Right lobe of liver (tissue), 6 donors: ENCODE measurements at regions not wholly inside any gene's neighbourhood (a gene's known extent, or its start where the extent isn't known, plus 50 kb on each side); places are given as distances from the start of the nearest gene placed in this dataset.
"Not testable (repeated sequence)": the region's sequence is repeated elsewhere in the genome, so short reads cannot be mapped to it uniquely, and the experiment has no call there.

ENCODE experiments used
- ATAC-seq, 4 donors: fragments of 200-7000 bp; cut with Tn5 transposase; one replicate each; pipeline ENCODE4 v1.9.1; 2020; ENCODE audit warnings: mild to moderate bottlenecking in 4 of 4, moderate library complexity in 4 of 4
- DNase-seq, 3 donors: peaks; one replicate each; pipeline ENCODE4 v3.0.0-alpha.2; 2020
- H3K27ac ChIP-seq, 3 donors: fragments of 200-600 bp; one replicate each; pipeline ENCODE4 v1.8.0; 2022
- H3K27me3 ChIP-seq, 2 donors: fragments of 200-600 bp; one replicate each; pipeline ENCODE4 v1.8.0; 2022
- H3K36me3 ChIP-seq, 4 donors: fragments of 200-600 bp; sonication (generic) in 1 of 4; one replicate each; pipeline versions ENCODE4 v1.5.1 to v1.8.0; 2017 to 2022; ENCODE audit warnings: control low read depth in 1 of 4
- H3K4me1 ChIP-seq, 4 donors: fragments of 200-600 bp; sonication (generic) in 1 of 4; one replicate each; pipeline versions ENCODE4 v1.5.1 to v1.8.0; 2017 to 2022; ENCODE audit warnings: control low read depth in 1 of 4
- H3K4me3 ChIP-seq, 3 donors: fragments of 200-600 bp; one replicate each; pipeline ENCODE4 v1.8.0; 2022
- H3K9me3 ChIP-seq, 4 donors: fragments of 200-600 bp; sonication (generic) in 1 of 4; one replicate each; pipeline versions ENCODE4 v1.5.1 to v1.8.0; 2017 to 2022; ENCODE audit warnings: control low read depth in 1 of 4
- POLR2A ChIP-seq: fragments of 450-650 bp; IDR thresholded peaks from one replicate; pipeline ENCODE4 v1.6.1; 2017; ENCODE audit warnings: antibody characterized with exemption, mild to moderate bottlenecking
- WGBS: methylation state at CpG from one replicate; pipeline ENCODE4 v1.1.6; 2018; ENCODE audit warnings: low coverage, low lambda C conversion rate; ENCODE audit not compliant: insufficient coverage; ENCODE audit errors: missing lambda C conversion rate; 5-methylcytosine and 5-hydroxymethylcytosine counted together
- intact Hi-C, 2 donors: fragments of 100-400 bp; cut with DNase I; formaldehyde crosslinking; loops; one replicate each; pipeline versions ENCODE4 v1.11.2 to v1.14.1; 2022
- TF ChIP-seq, protein P1 (sequence below), 4 donors: fragments of 200-600 bp in 3 of 4; fragments of 450-650 bp in 1 of 4; IDR thresholded peaks; one replicate each; pipeline versions ENCODE4 v1.5.1 to v1.8.0; 2016 to 2022; ENCODE audit warnings: antibody characterized with exemption in 4 of 4, mild to moderate bottlenecking in 2 of 4
- donor health status: DM: no; HTN: yes; CAD: no.
- donor health status: DM: no; HTN: no; CAD: no.
- donor health status: DM: no; HTN: no; CAD: no.
- donor health status: DM: no; HTN: yes; CAD: no.
- donor health status: DM: no; HTN: yes; CAD: no.

DNA sequence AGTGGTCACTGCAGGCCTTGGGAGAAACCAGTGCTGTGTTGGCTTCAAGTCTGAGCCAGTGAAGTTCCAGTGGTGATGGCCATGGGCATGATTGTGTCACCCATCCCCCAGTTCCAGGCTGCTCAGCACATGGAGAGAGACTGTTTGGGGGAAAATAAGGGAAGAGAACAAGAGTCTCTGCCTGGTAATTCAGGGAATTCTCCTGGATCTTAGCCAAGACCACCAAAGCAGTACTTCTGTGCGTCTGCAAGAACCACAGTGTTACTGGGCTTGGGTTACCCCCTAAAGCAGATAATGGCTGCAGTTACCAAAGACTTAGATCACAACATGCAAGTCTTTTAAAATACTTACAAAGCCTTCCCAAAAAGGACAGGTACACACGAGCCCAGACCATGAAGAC is 225.0 kb upstream of the SEMA3C start:
- WGBS: 18% methylated on average over 1 of the region's 2 CpGs
- no peak for ATAC-seq
- H3K36me3 ChIP-seq: no peaks in the 10 kb centered on the region

DNA sequence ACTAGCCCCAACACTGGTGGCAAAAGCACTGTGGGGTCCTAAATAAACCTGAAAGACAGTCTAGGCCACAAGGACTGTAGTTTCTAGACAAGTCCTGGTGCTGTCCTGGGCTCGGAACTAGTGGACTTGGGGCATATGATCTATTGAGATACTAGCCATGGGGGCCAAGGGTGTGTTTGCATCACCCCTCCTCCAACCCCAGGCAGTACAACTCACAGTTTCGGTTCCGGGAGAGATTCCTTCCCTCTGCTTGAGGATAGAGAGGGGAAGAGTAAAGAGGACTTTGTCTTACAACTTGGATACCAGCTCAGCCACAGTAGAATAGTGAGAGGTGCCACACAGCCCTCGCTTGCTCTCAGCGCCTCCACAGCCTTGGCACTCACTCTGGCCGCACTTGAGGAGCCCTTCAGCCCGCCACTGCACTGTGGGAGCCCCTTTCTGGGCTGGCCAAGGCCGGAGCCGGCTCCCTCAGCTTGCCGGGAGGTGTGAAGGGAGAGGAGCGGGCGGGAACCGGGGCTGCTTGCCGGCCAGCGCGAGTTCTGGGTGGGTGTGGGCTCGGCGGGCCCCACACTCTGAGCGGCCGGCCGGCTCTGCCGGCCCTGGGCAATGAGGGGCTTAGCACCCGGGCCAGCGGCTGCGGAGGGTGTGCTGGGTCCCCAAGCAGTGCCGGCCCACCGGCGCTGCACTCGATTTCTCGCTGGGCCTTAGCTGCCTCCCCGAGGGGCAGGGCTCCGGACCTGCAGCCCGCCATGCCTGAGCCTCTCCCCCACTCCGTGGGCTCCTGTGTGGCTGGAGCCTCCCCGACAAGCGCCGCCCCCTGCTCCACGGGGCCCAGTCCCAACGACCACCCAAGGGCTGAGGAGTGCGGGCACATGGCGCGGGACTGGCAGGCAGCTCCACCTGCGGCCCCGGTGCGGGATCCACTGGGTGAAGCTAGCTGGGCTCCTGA is 222.7 kb upstream of the SEMA3C start:
- intact Hi-C loops, H3K36me3 ChIP-seq, H3K9me3 ChIP-seq, H3K27ac ChIP-seq, H3K4me1 ChIP-seq, H3K27me3 ChIP-seq, H3K4me3 ChIP-seq: not testable (repeated sequence)
- peak in 1 of 3 donors; percentile 55 for DNase-seq
- 80% methylated on average over 2 of the region's 45 CpGs for WGBS
- ATAC-seq: peak; percentile 57 to 81 (median 66)

More for the DNA sequence above, 225.0 kb upstream of the SEMA3C start:
- intact Hi-C loops: no loop called here
- Histone ChIP-seq H3K9me3 (no peaks in the 10 kb centered on the region), H3K4me3 (no peak overlapping the region), H3K27ac (no peak overlapping the region), H3K4me1 (no peaks in the 10 kb centered on the region), H3K27me3 (no peaks in the 10 kb centered on the region)
- DNase-seq: no peak
- TF ChIP-seq POLR2A: no peak

DNA sequence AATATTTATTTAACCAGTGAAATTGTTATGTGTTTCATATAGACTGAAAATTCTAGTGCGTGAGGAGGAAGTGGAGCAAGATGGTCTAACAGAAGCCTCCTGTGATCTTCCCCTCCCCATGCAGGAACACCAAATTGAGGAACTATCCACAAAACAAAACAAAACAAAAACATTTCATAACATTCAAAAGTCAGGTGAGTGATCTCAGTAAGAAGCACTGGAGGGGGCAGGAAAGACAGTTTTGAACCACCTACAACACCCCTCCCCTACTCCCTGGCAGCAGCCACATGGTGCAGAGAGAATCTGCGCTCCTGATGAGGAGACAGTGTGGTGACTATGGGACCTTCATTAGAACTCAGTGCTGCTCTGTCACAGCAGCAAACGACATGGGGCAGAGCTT is 221.9 kb upstream of the SEMA3C start:
- H3K4me3 ChIP-seq: no peak overlapping the region
- no peaks in the 10 kb centered on the region for H3K9me3 ChIP-seq
- no peak overlapping the region for H3K27ac ChIP-seq
- no peaks in the 10 kb centered on the region for H3K27me3 ChIP-seq
- H3K36me3 ChIP-seq: no peaks in the 10 kb centered on the region
- DNase-seq: no peak
- intact Hi-C loops: no loop called here
- TF ChIP-seq, protein P1, sequence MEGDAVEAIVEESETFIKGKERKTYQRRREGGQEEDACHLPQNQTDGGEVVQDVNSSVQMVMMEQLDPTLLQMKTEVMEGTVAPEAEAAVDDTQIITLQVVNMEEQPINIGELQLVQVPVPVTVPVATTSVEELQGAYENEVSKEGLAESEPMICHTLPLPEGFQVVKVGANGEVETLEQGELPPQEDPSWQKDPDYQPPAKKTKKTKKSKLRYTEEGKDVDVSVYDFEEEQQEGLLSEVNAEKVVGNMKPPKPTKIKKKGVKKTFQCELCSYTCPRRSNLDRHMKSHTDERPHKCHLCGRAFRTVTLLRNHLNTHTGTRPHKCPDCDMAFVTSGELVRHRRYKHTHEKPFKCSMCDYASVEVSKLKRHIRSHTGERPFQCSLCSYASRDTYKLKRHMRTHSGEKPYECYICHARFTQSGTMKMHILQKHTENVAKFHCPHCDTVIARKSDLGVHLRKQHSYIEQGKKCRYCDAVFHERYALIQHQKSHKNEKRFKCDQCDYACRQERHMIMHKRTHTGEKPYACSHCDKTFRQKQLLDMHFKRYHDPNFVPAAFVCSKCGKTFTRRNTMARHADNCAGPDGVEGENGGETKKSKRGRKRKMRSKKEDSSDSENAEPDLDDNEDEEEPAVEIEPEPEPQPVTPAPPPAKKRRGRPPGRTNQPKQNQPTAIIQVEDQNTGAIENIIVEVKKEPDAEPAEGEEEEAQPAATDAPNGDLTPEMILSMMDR (IDR thresholded peaks at IDR 0.05): no peak
- no peak for TF ChIP-seq POLR2A
- H3K4me1 ChIP-seq: no peaks in the 10 kb centered on the region
- peak; percentile 34 to 71 (median 56) for ATAC-seq
- 41% methylated on average over 2 of the region's 3 CpGs for WGBS

DNA sequence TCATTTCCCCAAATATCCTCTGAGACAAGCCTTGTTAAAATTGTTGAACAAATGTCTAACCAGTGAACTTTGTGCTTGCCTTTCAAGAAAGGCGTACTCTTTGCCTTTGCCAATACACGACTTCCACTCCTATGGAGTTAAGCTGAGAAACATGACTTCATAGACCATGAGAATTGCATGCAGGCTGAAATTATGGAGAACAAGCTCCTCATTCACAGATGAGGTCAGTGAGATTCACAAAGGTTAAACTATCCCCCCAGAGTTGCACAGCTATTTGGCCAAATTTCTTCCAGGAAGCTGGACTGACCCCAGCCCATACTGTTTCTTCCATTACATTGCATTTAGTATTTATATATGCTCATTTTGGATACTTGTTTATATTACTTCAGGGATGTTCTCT is 221.4 kb upstream of the SEMA3C start:
- 60% methylated on average over 2 of the region's 2 CpGs for WGBS
- no peaks in the 10 kb centered on the region for H3K4me1 ChIP-seq
- intact Hi-C loops: no loop called here

DNA sequence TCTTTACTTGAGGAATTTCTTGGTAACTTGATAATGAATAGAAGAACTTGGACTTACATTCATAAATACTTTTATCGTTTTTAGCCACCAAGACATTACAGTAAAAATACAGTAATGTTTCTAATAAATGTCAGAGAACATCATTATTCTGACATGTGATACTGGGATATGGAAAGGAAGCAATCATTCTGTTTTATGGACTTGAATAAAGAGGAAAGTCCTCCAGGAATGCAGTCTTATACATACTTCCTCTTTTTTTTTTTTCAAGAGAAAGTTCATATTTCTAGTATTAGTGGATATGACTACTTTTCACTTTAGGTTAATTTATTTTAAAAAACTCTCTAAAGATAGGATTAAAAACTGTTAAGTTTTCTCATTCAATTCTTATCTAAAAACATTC is 220.0 kb upstream of the SEMA3C start:
- H3K4me3 ChIP-seq: no peak overlapping the region
- ATAC-seq (no peak), DNase-seq (no peak)
- H3K27ac ChIP-seq: no peak overlapping the region
- intact Hi-C loops: no loop called here
- no peaks in the 10 kb centered on the region for H3K36me3 ChIP-seq
- no peaks in the 10 kb centered on the region for H3K27me3 ChIP-seq
- no peaks in the 10 kb centered on the region for H3K4me1 ChIP-seq
- TF ChIP-seq, protein P1 (IDR thresholded peaks at IDR 0.05): no peak
- TF ChIP-seq POLR2A: no peak
- 16% methylated on average over 1 of the region's 1 CpG for WGBS
- H3K9me3 ChIP-seq: no peaks in the 10 kb centered on the region

More for the DNA sequence above, 221.4 kb upstream of the SEMA3C start:
- Histone ChIP-seq H3K36me3 (no peaks in the 10 kb centered on the region), H3K27me3 (no peaks in the 10 kb centered on the region), H3K9me3 (no peaks in the 10 kb centered on the region), H3K27ac (no peak overlapping the region), H3K4me3 (no peak overlapping the region)
- ATAC-seq: peak in 2 of 4 donors; percentile 15 to 32
- TF ChIP-seq, protein P1 (IDR thresholded peaks at IDR 0.05): no peak
- no peak for TF ChIP-seq POLR2A
- DNase-seq: no peak
